SK-N-SH (cell line): ENCODE measurements at regions not wholly inside any gene's neighbourhood (a gene's known extent, or its start where the extent isn't known, plus 50 kb on each side); places are given as distances from the start of the nearest gene placed in this dataset.

ENCODE experiments used
- EP300 ChIP-seq, 2 experiments: IDR thresholded peaks; 2 replicates each; pipeline versions ENCODE4 v1.4.0 to v1.6.1; 2012; ENCODE audit warnings: borderline replicate concordance in 1 of 2, low read depth in 1 of 2, low read length in 1 of 2
- FOXM1 ChIP-seq: IDR thresholded peaks from 2 replicates; pipeline ENCODE4 v1.4.0; 2012; ENCODE audit warnings: low read depth, mild to moderate bottlenecking
- MXI1 ChIP-seq: IDR thresholded peaks from 2 replicates; pipeline ENCODE4 v1.6.1; 2012; ENCODE audit warnings: mild to moderate bottlenecking, low read depth, low read length, improper control_type of control experiment
- NFIC ChIP-seq: IDR thresholded peaks from 2 replicates; pipeline ENCODE4 v1.4.0; 2012; ENCODE audit warnings: borderline replicate concordance
- NRF1 ChIP-seq: IDR thresholded peaks from 2 replicates; pipeline ENCODE4 v1.6.1; 2012; ENCODE audit warnings: low read depth, mild to moderate bottlenecking, low read length
- POLR2AphosphoS5 ChIP-seq: IDR thresholded peaks from 2 replicates; pipeline ENCODE4 v1.6.1; 2012; ENCODE audit warnings: low read depth, low read length
- RFX5 ChIP-seq: IDR thresholded peaks from 2 replicates; pipeline ENCODE4 v1.6.1; 2012; ENCODE audit warnings: mild to moderate bottlenecking, improper control_type of control experiment, low read length
- TAF1 ChIP-seq: IDR thresholded peaks from 2 replicates; pipeline ENCODE4 v1.6.1; 2012; ENCODE audit warnings: low read depth, mild to moderate bottlenecking, low read length, moderate library complexity, borderline replicate concordance
- TCF12 ChIP-seq: IDR thresholded peaks from 2 replicates; pipeline ENCODE4 v1.4.0; 2012
- USF1 ChIP-seq: IDR thresholded peaks from 2 replicates; pipeline ENCODE4 v1.4.0; 2012; ENCODE audit warnings: low read depth, borderline replicate concordance
- USF2 ChIP-seq: fragments of 150-350 bp; IDR thresholded peaks from 2 replicates; pipeline ENCODE4 v1.6.1; 2017; ENCODE audit warnings: antibody characterized with exemption, low read length, low read depth, borderline replicate concordance
- YY1 ChIP-seq: IDR thresholded peaks from 2 replicates; pipeline ENCODE4 v1.4.0; 2012; ENCODE audit warnings: low read depth, mild to moderate bottlenecking
- TF ChIP-seq, protein P1 (sequence below): fragments of 200-600 bp; sonication (generic); IDR thresholded peaks from 2 replicates; pipeline ENCODE4 v1.6.1; 2017; ENCODE audit warnings: antibody characterized with exemption, mild to moderate bottlenecking, moderate library complexity

DNA sequence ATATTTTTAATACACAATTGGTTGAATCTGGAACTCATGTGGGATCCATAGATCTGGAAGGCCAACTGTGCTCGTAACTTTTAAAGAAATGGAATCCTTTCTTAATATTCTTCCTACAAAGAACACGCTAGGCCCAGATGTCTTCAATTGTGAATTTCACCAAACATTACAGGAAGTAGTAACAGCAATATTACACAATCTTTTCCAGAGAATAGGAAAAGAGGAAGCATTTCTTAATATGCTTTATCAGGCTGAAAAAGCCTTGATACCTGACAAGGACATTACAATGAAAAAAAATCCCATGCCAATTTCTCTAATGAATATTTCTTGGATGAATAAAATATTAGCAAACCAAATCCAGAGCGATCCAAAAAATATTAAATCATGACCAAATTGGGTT, 80.3 kb upstream of the HAAO start:
- TF ChIP-seq RFX5: no peak
- TF ChIP-seq, protein P1, sequence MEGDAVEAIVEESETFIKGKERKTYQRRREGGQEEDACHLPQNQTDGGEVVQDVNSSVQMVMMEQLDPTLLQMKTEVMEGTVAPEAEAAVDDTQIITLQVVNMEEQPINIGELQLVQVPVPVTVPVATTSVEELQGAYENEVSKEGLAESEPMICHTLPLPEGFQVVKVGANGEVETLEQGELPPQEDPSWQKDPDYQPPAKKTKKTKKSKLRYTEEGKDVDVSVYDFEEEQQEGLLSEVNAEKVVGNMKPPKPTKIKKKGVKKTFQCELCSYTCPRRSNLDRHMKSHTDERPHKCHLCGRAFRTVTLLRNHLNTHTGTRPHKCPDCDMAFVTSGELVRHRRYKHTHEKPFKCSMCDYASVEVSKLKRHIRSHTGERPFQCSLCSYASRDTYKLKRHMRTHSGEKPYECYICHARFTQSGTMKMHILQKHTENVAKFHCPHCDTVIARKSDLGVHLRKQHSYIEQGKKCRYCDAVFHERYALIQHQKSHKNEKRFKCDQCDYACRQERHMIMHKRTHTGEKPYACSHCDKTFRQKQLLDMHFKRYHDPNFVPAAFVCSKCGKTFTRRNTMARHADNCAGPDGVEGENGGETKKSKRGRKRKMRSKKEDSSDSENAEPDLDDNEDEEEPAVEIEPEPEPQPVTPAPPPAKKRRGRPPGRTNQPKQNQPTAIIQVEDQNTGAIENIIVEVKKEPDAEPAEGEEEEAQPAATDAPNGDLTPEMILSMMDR: no peak
- TF ChIP-seq TAF1: no peak
- TF ChIP-seq USF2: no peak
- no peak for TF ChIP-seq EP300 (IDR thresholded peaks at IDR 0.05; ENCODE audit: borderline replicate concordance in 1 of 2, low read depth in 1 of 2, low read length in 1 of 2)
- no peak for TF ChIP-seq POLR2AphosphoS5
- no peak for TF ChIP-seq TCF12
- TF ChIP-seq NFIC: no peak
- TF ChIP-seq YY1: no peak
- no peak for TF ChIP-seq NRF1
- no peak for TF ChIP-seq FOXM1
- no peak for TF ChIP-seq MXI1
- no peak for TF ChIP-seq USF1
